Transverse colon (tissue), 4 donors: ENCODE measurements at regions not wholly inside any gene's neighbourhood (a gene's known extent, or its start where the extent isn't known, plus 50 kb on each side); places are given as distances from the start of the nearest gene placed in this dataset.

ENCODE experiments used
- DNase-seq: peaks from one replicate; pipeline ENCODE4 v3.0.0-alpha.2; 2019
- H3K27ac ChIP-seq, 4 donors: fragments of 200-600 bp; sonication (generic); 2 replicates each; pipeline ENCODE4 v1.5.1; 2016 to 2018; ENCODE audit warnings: inconsistent platforms in 4 of 4
- H3K27me3 ChIP-seq: fragments of 200-600 bp; sonication (generic); 2 replicates; pipeline ENCODE4 v1.5.1; 2017; ENCODE audit warnings: inconsistent platforms
- H3K36me3 ChIP-seq, 4 donors: fragments of 200-600 bp; sonication (generic); 2 replicates each; pipeline ENCODE4 v1.5.1; 2017 to 2019; ENCODE audit warnings: inconsistent platforms in 4 of 4
- H3K4me1 ChIP-seq, 4 donors: fragments of 200-600 bp; sonication (generic); 2 replicates each; pipeline ENCODE4 v1.5.1; 2017 to 2020; ENCODE audit warnings: inconsistent platforms in 4 of 4
- H3K4me3 ChIP-seq, 4 donors: fragments of 200-600 bp; sonication (generic); 1 replicate in 1 of 4; 2 replicates in 3 of 4; pipeline versions ENCODE4 v1.5.1 to v1.6.1; 2017 to 2019; ENCODE audit warnings: inconsistent platforms in 4 of 4
- H3K9me3 ChIP-seq, 2 donors: fragments of 200-600 bp; sonication (generic); 2 replicates each; pipeline ENCODE4 v1.5.1; 2017 to 2019; ENCODE audit warnings: inconsistent platforms in 2 of 2
- CTCF ChIP-seq, 5 experiments: fragments of 200-600 bp in 3 of 5; fragments of 450-650 bp in 2 of 5; sonication (generic) in 3 of 5; IDR thresholded peaks; 1 replicate in 2 of 5; 2 replicates in 3 of 5; pipeline ENCODE4 v1.5.1; 2016 to 2017; ENCODE audit warnings: antibody characterized with exemption in 5 of 5, inconsistent platforms in 3 of 5, mild to moderate bottlenecking in 2 of 5, moderate library complexity in 1 of 5
- EP300 ChIP-seq: sonication (generic); formaldehyde crosslinking; IDR thresholded peaks from one replicate; pipeline ENCODE4 v1.6.1; 2017; ENCODE audit warnings: antibody characterized with exemption, low read depth
- POLR2A ChIP-seq: fragments of 450-650 bp; IDR thresholded peaks from one replicate; pipeline ENCODE4 v1.6.1; 2016; ENCODE audit warnings: antibody characterized with exemption, mild to moderate bottlenecking, moderate library complexity
- POLR2AphosphoS5 ChIP-seq, 3 donors: sonication (generic); formaldehyde crosslinking; IDR thresholded peaks; one replicate each; pipeline ENCODE4 v1.6.1; 2016; ENCODE audit warnings: antibody characterized with exemption in 3 of 3
- WGBS, 2 donors: methylation state at CpG; one replicate each; pipeline ENCODE4 v1.1.5; 2018; ENCODE audit warnings: low coverage in 1 of 2; 5-methylcytosine and 5-hydroxymethylcytosine counted together
- in situ Hi-C, 4 donors: fragments of 200-750 bp; cut with MboI; loops; one replicate each; pipeline versions ENCODE4 v1.15.0 to v1.15.1; 2017; ENCODE audit warnings: low sequenced_read_pairs in 3 of 4, low pct_ligation_motif_present in 1 of 4, low pct_unique_long_range_greater_than_20kb in 1 of 4
- intact Hi-C: fragments of 100-400 bp; cut with DNase I; formaldehyde crosslinking; loops from one replicate; pipeline ENCODE4 v1.15.1; 2023; ENCODE audit warnings: low total_unique reads

DNA sequence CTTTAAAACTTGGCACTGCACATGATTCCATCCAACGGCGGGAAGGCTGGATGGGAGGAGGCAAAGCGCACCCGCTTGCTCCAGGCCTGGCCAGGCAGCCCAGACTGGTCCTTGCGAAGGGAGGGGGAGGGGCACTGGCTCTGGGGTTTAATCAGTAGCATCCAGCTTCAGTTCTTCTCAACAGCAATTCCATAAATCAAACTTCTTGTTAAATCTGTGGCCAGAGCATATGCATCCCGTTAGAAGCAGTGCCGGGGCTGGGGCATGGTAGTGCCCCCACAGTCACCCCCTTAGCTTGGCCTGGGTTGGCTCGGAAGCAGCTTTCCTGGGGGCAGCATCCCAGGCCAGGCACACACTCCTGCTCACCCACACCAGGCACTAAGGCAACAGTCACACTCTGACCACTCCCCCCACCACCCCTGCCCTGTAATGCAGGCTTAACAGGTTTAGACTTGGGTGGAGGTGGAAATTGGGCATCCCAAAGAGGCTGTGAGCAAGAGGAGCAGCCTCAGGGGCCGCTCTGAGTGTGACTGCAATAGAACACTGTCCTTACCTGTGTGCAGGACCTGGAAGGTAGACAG, 94.1 kb upstream of the CASZ1 start:
- Histone ChIP-seq H3K9me3 (no peaks in the 10 kb centered on the region), H3K4me1 (peaks cover 0 to 5% (median 0%) of the 10 kb centered on the region in 4 donors), H3K4me3 (no peak overlapping the region), H3K27me3 (peaks cover 75% of the 10 kb centered on the region), H3K36me3 (no peaks in the 10 kb centered on the region), H3K27ac (no peak overlapping the region)
- intact Hi-C loops, result no loop called here
- WGBS, 2 donors, result 57 to 60% methylated on average over 1 to 9 of the region's 9 CpGs
- no peak for DNase-seq
- in situ Hi-C loops, result no loop called here
- TF ChIP-seq POLR2AphosphoS5 (IDR thresholded peaks at IDR 0.05) (no peak), CTCF (IDR thresholded peaks at IDR 0.05) (no peak), EP300 (no peak), POLR2A (no peak)

DNA sequence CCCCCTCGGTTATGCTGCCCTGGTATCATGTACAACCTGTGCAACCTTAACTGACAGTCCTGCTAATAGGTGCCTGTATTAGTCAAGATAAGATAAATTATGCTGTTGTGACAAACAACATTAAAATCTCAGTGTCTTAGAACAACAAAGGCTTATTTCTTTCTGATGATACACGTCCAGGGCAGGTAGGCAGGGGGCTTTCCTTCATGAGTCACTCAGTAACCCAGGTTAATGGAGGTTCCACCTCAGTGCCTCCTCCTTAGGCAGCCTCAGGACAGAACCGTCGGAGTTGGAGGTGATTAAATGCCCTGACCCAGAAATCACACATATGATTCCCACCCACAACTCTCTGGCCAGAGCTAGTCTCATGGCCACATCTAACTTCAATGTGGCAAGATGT, 94.6 kb upstream of the CASZ1 start:
- WGBS, 2 donors, result 72% methylated on average over 4 of the region's 4 CpGs; no CpG with 5 or more reads in 1 of the 2 donors
- no peaks in the 10 kb centered on the region for H3K36me3 ChIP-seq
- in situ Hi-C loops, result no loop called here

DNA sequence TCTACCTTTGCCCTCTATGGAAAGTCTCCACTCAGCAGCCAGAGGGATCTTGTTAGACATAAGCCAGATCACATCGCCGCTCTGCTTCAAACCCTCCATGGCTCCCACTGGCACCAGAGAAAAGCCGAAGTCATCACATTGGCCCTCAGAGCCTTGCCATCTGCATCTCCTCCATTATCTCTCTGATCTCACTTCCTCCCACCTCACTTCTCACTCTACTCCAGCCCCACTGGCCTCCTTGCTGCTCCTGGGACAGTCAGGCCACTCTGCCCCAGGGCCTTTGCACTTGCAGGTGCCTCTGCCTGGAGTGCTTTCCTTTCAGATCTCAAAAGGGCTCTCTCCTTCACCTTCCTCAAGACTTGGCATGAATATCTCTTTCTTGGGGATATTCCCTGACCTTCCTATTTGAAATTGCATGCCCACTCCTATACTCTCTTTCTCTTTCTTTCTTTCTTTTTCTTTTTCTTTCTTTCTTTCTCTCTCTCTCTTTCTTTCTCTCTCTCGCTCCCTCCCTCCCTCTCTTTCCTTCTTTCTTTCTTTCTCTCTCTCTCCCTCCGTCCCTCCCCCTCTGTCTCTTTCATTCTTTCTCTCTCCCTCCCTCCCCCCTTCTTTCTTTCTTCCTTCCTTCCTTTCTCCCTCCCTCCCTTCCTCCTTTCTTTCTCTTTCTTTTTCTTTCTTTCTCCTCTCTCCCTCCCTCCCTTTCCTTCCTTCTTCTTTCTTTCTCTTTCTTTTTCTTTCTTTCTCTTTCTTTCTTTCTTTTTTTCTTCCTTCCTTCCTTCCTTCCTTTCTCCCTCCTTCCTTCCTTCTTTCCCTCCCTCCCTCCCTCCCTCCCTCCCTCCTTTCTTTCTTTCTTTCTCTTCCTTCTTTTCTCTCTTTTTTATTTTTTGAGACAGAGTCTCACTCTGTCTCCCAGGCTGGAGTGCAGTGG, 96.0 kb upstream of the CASZ1 start:
- in situ Hi-C loops (no loop called here), intact Hi-C loops (no loop called here)
- whole genome bisulfite sequencing, 2 donors, result 86 to 88% methylated on average over 2 to 5 of the region's 5 CpGs
- peaks cover 0 to 5% (median 0%) of the 10 kb centered on the region in 4 donors for H3K4me1 ChIP-seq
- DNase-seq, result no peak
- H3K27ac ChIP-seq, result no peak overlapping the region
- TF ChIP-seq POLR2AphosphoS5 (IDR thresholded peaks at IDR 0.05) (no peak), EP300 (no peak), POLR2A (no peak), CTCF (IDR thresholded peaks at IDR 0.05) (no peak)
- peaks cover 58% of the 10 kb centered on the region for H3K27me3 ChIP-seq
- no peaks in the 10 kb centered on the region for H3K9me3 ChIP-seq
- H3K36me3 ChIP-seq, result no peaks in the 10 kb centered on the region
- no peak overlapping the region for H3K4me3 ChIP-seq

More for the DNA sequence above, 94.6 kb upstream of the CASZ1 start:
- Histone ChIP-seq H3K9me3 (no peaks in the 10 kb centered on the region), H3K27me3 (peaks cover 70% of the 10 kb centered on the region), H3K4me3 (no peak overlapping the region), H3K27ac (no peak overlapping the region), H3K4me1 (peaks cover 0 to 5% (median 0%) of the 10 kb centered on the region in 4 donors)
- intact Hi-C loops, result no loop called here
- DNase-seq, result no peak
- no peak for TF ChIP-seq CTCF (IDR thresholded peaks at IDR 0.05)
- TF ChIP-seq POLR2A, result no peak
- TF ChIP-seq POLR2AphosphoS5 (IDR thresholded peaks at IDR 0.05), result no peak
- no peak for TF ChIP-seq EP300

- no peak overlapping the region for H3K27ac ChIP-seq
- intact Hi-C loops, result no loop called here
- H3K4me3 ChIP-seq, result no peak overlapping the region
- in situ Hi-C loops, result no loop called here
- no peaks in the 10 kb centered on the region for H3K36me3 ChIP-seq
- 73 to 80% methylated on average over 3 to 7 of the region's 7 CpGs for WGBS, 2 donors
- DNase-seq, result no peak
- H3K27me3 ChIP-seq, result peaks cover 26% of the 10 kb centered on the region
- peaks cover 0 to 2% (median under 1%) of the 10 kb centered on the region in 4 donors for H3K4me1 ChIP-seq
- H3K9me3 ChIP-seq, result no peaks in the 10 kb centered on the region
- TF ChIP-seq POLR2AphosphoS5 (IDR thresholded peaks at IDR 0.05) (no peak), CTCF (IDR thresholded peaks at IDR 0.05) (no peak), POLR2A (no peak), EP300 (no peak)
Observed at GRCh38 chr1:10895621-10896020, 99.2 kb upstream of the CASZ1 start.
